ENCODE measurements at regions not wholly inside any gene's neighbourhood (a gene's known extent, or its start where the extent isn't known, plus 50 kb on each side); places are given as distances from the start of the nearest gene placed in this dataset.

DNA sequence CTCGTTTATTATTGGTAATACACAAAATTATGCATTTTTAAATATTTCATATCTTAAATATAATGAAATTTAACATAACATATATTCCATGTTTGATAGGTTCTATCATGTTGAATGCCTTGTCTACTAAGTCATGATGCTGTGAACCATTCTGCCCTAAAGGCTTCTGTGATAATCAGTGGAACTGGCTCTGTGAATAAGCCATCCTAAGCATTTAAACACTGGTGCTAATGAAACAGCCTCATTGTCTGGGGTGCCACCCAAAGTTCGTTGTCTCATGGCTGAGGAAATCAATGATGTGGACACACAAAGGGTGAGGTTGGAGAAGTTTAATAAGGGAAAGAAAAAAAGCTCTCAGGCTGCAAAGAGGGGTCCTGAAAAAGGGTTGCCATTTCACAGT lies 264.7 kb upstream of the ZRANB2 start:
- no peaks in the 10 kb centered on the region for H3K9me3 ChIP-seq (replicated peaks in 1 of 3)
- DNase-seq: no peak
- intact Hi-C loops (cut with DNase I): no loop called here
- H3K36me3 ChIP-seq (replicated peaks in 1 of 2): no peaks in the 10 kb centered on the region
- no peak overlapping the region for H3K4me3 ChIP-seq
- H3K4me1 ChIP-seq (replicated peaks in 1 of 2): no peaks in the 10 kb centered on the region
- TF ChIP-seq, protein P1, sequence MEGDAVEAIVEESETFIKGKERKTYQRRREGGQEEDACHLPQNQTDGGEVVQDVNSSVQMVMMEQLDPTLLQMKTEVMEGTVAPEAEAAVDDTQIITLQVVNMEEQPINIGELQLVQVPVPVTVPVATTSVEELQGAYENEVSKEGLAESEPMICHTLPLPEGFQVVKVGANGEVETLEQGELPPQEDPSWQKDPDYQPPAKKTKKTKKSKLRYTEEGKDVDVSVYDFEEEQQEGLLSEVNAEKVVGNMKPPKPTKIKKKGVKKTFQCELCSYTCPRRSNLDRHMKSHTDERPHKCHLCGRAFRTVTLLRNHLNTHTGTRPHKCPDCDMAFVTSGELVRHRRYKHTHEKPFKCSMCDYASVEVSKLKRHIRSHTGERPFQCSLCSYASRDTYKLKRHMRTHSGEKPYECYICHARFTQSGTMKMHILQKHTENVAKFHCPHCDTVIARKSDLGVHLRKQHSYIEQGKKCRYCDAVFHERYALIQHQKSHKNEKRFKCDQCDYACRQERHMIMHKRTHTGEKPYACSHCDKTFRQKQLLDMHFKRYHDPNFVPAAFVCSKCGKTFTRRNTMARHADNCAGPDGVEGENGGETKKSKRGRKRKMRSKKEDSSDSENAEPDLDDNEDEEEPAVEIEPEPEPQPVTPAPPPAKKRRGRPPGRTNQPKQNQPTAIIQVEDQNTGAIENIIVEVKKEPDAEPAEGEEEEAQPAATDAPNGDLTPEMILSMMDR (IDR thresholded peaks at IDR 0.05): no peak
- no peak for TF ChIP-seq POLR2A (IDR thresholded peaks at IDR 0.05)
- 57 to 61% (median 59%) methylated on average over 2 of the region's 2 CpGs for WGBS, 4 donors
- H3K27me3 ChIP-seq: no peaks in the 10 kb centered on the region
- no peak overlapping the region for H3K27ac ChIP-seq

DNA sequence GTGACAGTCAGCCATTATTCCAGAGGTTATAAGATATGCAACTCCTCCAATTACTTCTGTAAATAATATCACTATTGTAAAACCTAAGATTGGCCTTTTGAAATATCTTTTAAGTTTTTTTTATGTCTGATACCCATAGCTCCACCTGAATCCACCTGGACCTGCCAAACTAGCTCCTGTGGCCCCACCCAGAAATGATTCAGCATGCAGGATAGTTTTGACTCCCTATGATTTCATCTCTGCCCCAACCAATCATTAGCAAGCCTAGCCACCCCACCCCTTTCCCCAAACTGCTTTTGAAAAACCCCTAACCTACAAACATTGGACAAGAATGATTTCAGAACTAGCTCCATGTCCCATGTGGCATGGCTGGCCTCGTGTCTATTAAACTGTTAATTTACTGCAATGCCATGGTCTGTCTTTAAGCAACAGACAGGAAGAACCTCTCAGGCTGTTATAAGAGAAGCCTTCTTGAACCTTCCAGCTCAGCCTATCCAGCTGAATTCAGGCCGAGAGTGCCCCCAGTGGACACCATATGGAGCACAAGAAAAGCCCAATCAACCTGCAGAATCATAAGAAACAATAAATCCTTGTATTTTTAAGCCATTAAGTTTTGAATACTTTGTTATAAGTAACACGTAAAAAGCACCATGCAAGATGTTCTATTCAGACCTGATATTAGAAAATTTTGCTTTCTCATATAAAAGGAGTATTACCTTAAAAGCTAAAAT lies 263.0 kb upstream of the ZRANB2 start:
- intact Hi-C loops (cut with DNase I): no loop called here
- no peaks in the 10 kb centered on the region for H3K27me3 ChIP-seq
- TF ChIP-seq, protein P1 (IDR thresholded peaks at IDR 0.05): no peak
- no peak for TF ChIP-seq POLR2A (IDR thresholded peaks at IDR 0.05)
- no peaks in the 10 kb centered on the region for H3K9me3 ChIP-seq (replicated peaks in 1 of 3)
- H3K4me3 ChIP-seq: no peak overlapping the region
- H3K27ac ChIP-seq: no peak overlapping the region
- no peak for DNase-seq
- H3K36me3 ChIP-seq (replicated peaks in 1 of 2): no peaks in the 10 kb centered on the region
- WGBS, 4 donors: 59 to 72% (median 66%) methylated on average over 3 of the region's 3 CpGs
- H3K4me1 ChIP-seq (replicated peaks in 1 of 2): no peaks in the 10 kb centered on the region

DNA sequence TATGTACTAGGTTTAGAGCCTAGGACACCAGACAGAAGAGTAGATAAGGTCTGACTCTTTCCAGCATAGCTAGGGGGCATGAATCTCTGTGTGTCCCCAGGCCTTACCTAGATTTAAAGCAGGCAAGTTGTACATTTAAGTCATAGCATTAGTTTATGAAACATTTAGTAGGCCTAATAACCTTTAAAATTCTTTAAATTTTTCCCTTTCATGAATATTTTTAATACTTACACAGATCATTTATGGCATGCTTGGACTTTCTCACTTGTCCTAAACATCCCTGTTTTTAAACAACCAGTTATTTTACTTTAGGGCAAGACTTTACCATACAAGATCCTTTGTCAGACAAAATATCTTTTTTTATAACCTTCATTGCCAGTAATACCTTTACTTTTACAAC lies 258.4 kb upstream of the ZRANB2 start:
- no peak for TF ChIP-seq POLR2A (IDR thresholded peaks at IDR 0.05)
- TF ChIP-seq, protein P1 (IDR thresholded peaks at IDR 0.05): no peak
- H3K36me3 ChIP-seq (replicated peaks in 1 of 2): no peaks in the 10 kb centered on the region
- H3K4me1 ChIP-seq (replicated peaks in 1 of 2): no peaks in the 10 kb centered on the region
- H3K9me3 ChIP-seq (replicated peaks in 1 of 3): no peaks in the 10 kb centered on the region
- no peak overlapping the region for H3K27ac ChIP-seq
- DNase-seq: no peak
- intact Hi-C loops (cut with DNase I): no loop called here
- no peak overlapping the region for H3K4me3 ChIP-seq
- no peaks in the 10 kb centered on the region for H3K27me3 ChIP-seq

DNA sequence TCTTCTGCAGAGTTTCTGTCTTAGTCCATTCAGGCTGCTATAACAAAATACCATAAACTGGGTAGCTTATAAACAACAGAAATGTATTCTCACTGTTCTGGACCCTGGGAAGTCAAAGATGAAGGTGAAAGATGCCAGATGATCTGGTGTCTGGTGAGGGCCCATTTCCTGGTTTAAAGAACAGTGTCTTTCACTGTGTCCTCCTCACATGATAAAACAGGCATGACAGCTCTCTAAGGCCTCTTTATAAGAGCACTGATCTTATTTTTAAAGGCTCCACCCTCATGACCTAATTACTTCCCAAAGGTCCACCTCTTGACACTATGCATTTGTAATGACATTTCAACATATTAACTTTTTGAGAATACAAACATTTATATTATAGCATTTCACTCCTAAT lies 250.2 kb upstream of the ZRANB2 start:
- TF ChIP-seq, protein P1 (IDR thresholded peaks at IDR 0.05): no peak
- TF ChIP-seq POLR2A (IDR thresholded peaks at IDR 0.05): no peak
- Histone ChIP-seq H3K27ac (no peak overlapping the region), H3K4me1 (replicated peaks in 1 of 2) (no peaks in the 10 kb centered on the region), H3K36me3 (replicated peaks in 1 of 2) (no peaks in the 10 kb centered on the region), H3K4me3 (no peak overlapping the region), H3K9me3 (replicated peaks in 1 of 3) (no peaks in the 10 kb centered on the region), H3K27me3 (no peaks in the 10 kb centered on the region)
- DNase-seq: no peak
- intact Hi-C loops (cut with DNase I): no loop called here

All from adrenal gland (tissue), 9 donors.